ENCODE measurements at regions not wholly inside any gene's neighbourhood (a gene's known extent, or its start where the extent isn't known, plus 50 kb on each side); places are given as distances from the start of the nearest gene placed in this dataset.

DNA sequence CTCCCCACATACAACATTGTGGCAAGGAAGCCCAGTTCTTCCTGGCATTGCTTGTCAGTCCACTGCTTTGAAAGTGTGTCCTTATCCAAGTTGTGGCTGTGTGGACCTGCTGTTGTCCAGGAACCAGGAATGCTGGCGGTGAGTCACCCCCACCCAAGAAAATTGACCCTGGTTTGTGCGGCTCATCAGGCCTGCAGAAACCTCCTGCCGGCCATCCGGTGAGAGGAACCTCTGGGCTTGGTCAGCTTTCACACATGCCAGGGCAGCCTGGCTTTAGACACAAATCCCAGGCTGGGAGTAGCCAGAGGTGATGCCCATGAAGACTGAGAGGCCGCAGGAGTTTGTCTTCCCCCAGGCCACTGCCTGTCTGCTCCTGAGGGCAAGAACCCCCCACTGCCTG is 223.6 kb downstream of the TTLL2 start:
- TF ChIP-seq CTCF (IDR thresholded peaks at IDR 0.05), result no peak
- no peak for TF ChIP-seq POLR2A (IDR thresholded peaks at IDR 0.05)
- TF ChIP-seq EP300 (IDR thresholded peaks at IDR 0.05), result no peak
- no peak for TF ChIP-seq POLR2AphosphoS5 (IDR thresholded peaks at IDR 0.05)

Measured in suprapubic skin (tissue), 4 donors.